A673 (cell line): ENCODE measurements at regions not wholly inside any gene's neighbourhood (a gene's known extent, or its start where the extent isn't known, plus 50 kb on each side); places are given as distances from the start of the nearest gene placed in this dataset.

ENCODE experiments used
- BruUV-seq: library from RNA; stranded (reverse); fragments of 400-500 nt; replicated peaks from 2 replicates; lab custom pipeline; 2021; lab: Mats Ljungman, UMichigan
- CTCF ChIA-PET: fragments of 300-600 bp; sonication (Branson Sonifier 250); formaldehyde crosslinking; loops from one replicate; lab custom pipeline; 2022; ENCODE audit warnings: antibody characterized with exemption; lab: Charles Lee
- POLR2A ChIA-PET: fragments of 300-600 bp; sonication (Branson Sonifier 250); formaldehyde crosslinking; loops from one replicate; lab custom pipeline; 2022; ENCODE audit warnings: antibody characterized with exemption; ENCODE audit not compliant: low non-redundant PET; lab: Charles Lee
- DNase-seq: peaks from one replicate; pipeline ENCODE4 v3.0.0-alpha.2; 2015; ENCODE audit warnings: low spot score
- H3K27ac ChIP-seq: fragments of 200-600 bp; sonication (generic); 2 replicates; pipeline ENCODE4 v1.5.1; 2016; ENCODE audit warnings: mixed run types, low read depth, mild to moderate bottlenecking, mixed read lengths, antibody characterized with exemption, low read length; ENCODE audit not compliant: poor library complexity, severe bottlenecking
- H3K27me3 ChIP-seq: fragments of 200-600 bp; sonication (generic); replicated peaks from 2 replicates; pipeline ENCODE4 v1.6.1; 2017; ENCODE audit warnings: mixed run types, low read depth, mild to moderate bottlenecking, mixed read lengths, antibody characterized with exemption, low read length; ENCODE audit not compliant: insufficient read depth, poor library complexity
- H3K36me3 ChIP-seq: fragments of 200-600 bp; sonication (generic); 2 replicates; pipeline ENCODE4 v1.6.1; 2016; ENCODE audit warnings: mixed run types, mild to moderate bottlenecking, mixed read lengths, antibody characterized with exemption, low read length; ENCODE audit not compliant: insufficient read depth, poor library complexity, severe bottlenecking
- H3K4me1 ChIP-seq: fragments of 200-600 bp; sonication (generic); 2 replicates; pipeline ENCODE4 v1.6.1; 2017; ENCODE audit warnings: mixed run types, mild to moderate bottlenecking, mixed read lengths, antibody characterized with exemption, low read length; ENCODE audit not compliant: insufficient read depth, poor library complexity, severe bottlenecking
- H3K4me3 ChIP-seq: fragments of 200-600 bp; sonication (generic); 2 replicates; pipeline ENCODE4 v1.5.1; 2016; ENCODE audit warnings: low read depth, mixed run types, mild to moderate bottlenecking, mixed read lengths, low read length; ENCODE audit not compliant: poor library complexity, severe bottlenecking
- H3K9me3 ChIP-seq: fragments of 200-600 bp; sonication (generic); 2 replicates; pipeline ENCODE4 v1.6.1; 2016; ENCODE audit warnings: mixed run types, low read depth, mild to moderate bottlenecking, mixed read lengths, antibody characterized with exemption, low read length; ENCODE audit not compliant: poor library complexity, severe bottlenecking
- CTCF ChIP-seq: fragments of 300-800, 200-600 bp; sonication (generic); conservative IDR thresholded peaks from 2 replicates; pipeline ENCODE4 v1.5.1; 2017; ENCODE audit warnings: low read depth, mild to moderate bottlenecking, antibody characterized with exemption, low read length, moderate library complexity, mixed read lengths
- EZH2 ChIP-seq: fragments of 200-600 bp; sonication (generic); IDR thresholded peaks from 2 replicates; pipeline ENCODE4 v1.6.1; 2017; ENCODE audit warnings: borderline replicate concordance, low read depth, mild to moderate bottlenecking, mixed read lengths, antibody characterized with exemption, low read length; ENCODE audit not compliant: poor library complexity, severe bottlenecking
- intact Hi-C: fragments of 100-400 bp; cut with micrococcal nuclease; formaldehyde crosslinking; loops from one replicate; pipeline ENCODE4 v1.10.0; 2022; ENCODE audit not compliant: unreplicated experiment

DNA sequence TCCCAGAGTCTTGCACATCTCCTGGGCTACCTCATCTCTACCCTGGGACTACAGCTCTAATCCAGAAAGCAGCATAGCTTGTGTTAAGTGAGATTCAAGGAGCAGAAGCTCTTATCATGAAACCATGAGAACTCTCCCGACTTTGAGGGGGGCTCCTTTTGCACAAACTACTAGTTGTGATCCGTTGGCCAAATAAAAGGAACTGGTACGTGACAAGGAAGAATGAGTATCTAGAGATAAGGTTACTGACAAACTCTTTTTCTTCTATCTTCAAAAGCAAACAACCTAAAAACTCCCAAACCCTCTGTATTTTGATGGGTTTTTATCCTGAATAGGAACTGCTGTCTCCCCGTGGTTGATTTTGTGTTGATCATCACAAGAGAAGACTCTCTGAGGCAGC, 168.5 kb downstream of the SLC24A2 start:
- Histone ChIP-seq H3K4me1 (no peaks in the 10 kb centered on the region), H3K9me3 (no peaks in the 10 kb centered on the region), H3K36me3 (no peaks in the 10 kb centered on the region), H3K27ac (no peak overlapping the region), H3K4me3 (no peak overlapping the region), H3K27me3 (peaks cover 24% of the 10 kb centered on the region)
- no peak for DNase-seq
- intact Hi-C loops, result no loop called here
- POLR2A ChIA-PET, result no interaction called here
- TF ChIP-seq EZH2, result no peak
- TF ChIP-seq CTCF, result no peak
- CTCF ChIA-PET, result no interaction called here
- BruUV-seq, result no TSS peak

DNA sequence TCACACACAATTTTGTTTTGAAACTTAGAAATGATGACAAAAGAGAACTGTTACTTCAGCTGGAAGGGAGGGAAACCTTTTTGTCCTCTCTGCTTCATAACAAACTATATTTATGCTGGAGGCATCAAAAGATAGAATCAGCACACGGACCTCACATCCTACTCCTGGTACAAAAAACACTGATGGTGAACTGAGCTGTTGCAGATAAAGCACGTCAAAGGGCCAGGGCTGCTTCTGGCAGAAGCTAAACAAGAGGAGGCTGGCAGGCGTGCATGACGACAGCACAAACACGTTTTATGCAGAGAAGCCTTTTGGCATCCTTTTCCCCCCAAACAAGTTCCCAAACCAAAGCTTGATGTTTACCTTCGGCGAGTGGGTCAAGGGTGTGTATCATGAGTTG, 169.6 kb downstream of the SLC24A2 start:
- CTCF ChIA-PET, result no interaction called here
- DNase-seq, result no peak

DNA sequence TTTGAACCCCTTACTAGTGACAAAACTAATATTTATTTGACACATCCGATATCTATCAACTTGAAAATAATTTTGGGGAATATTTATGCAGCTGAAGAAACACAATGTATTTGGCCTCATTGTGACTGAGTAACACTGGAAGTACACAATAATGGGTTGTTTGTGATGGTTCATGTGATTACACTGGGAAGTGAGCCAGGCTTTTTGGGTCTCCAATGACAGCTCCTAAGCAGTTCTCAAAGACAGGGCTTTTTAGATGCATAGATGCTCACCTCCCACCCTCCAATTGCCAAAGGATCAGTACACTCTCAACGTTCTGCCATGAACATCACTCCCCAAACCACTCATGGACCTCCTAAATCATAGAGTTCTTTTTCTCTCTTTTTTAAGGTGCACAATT, 170.0 kb downstream of the SLC24A2 start:
- no peak for TF ChIP-seq EZH2
- TF ChIP-seq CTCF, result no peak
- H3K36me3 ChIP-seq, result no peaks in the 10 kb centered on the region
- no peak for DNase-seq
- H3K27ac ChIP-seq, result no peak overlapping the region
- intact Hi-C loops, result no loop called here
- ChIA-PET POLR2A (no interaction called here), CTCF (no interaction called here)
- no peaks in the 10 kb centered on the region for H3K9me3 ChIP-seq
- BruUV-seq, result no TSS peak
- H3K4me3 ChIP-seq, result no peak overlapping the region
- no peaks in the 10 kb centered on the region for H3K4me1 ChIP-seq
- H3K27me3 ChIP-seq, result peaks cover 24% of the 10 kb centered on the region

More for the DNA sequence above, 169.6 kb downstream of the SLC24A2 start:
- Histone ChIP-seq H3K4me3 (no peak overlapping the region), H3K4me1 (no peaks in the 10 kb centered on the region), H3K27me3 (peaks cover 24% of the 10 kb centered on the region), H3K9me3 (no peaks in the 10 kb centered on the region), H3K36me3 (no peaks in the 10 kb centered on the region), H3K27ac (no peak overlapping the region)
- BruUV-seq, result no TSS peak
- intact Hi-C loops, result no loop called here
- no peak for TF ChIP-seq CTCF
- no peak for TF ChIP-seq EZH2
- POLR2A ChIA-PET, result no interaction called here
